HG02763 (cell line): ENCODE measurements at regions not wholly inside any gene's neighbourhood (a gene's known extent, or its start where the extent isn't known, plus 50 kb on each side); places are given as distances from the start of the nearest gene placed in this dataset.
"Not testable (repeated sequence)": the region's sequence is repeated elsewhere in the genome, so short reads cannot be mapped to it uniquely, and the experiment has no call there.

Experiments
- ATAC-seq: cut with Tn5 transposase; IDR thresholded peaks from one replicate; pipeline ENCODE4 v1.9.1; 2021; ENCODE audit warnings: mild to moderate bottlenecking, moderate library complexity; ENCODE audit not compliant: unreplicated experiment

DNA sequence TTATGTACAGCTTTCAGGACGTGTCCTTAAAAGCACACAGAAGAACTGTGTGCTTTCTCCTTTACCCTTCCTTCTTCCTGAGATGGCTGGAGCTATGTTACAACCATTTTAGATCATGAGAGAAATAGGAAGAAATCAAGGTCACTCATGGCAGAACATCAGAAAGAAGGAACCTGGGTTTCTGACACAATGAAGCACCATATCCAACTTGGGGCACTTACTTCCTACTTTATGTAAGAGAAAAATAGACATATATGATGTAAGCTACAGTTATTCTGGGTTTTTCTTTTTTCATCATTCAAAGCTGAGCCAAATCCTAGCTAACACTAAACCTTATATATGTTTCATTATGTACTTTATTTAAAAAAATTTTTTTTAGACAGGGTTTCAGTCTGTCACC is 79.5 kb downstream of the FAM161A start:
- no peak for ATAC-seq

DNA sequence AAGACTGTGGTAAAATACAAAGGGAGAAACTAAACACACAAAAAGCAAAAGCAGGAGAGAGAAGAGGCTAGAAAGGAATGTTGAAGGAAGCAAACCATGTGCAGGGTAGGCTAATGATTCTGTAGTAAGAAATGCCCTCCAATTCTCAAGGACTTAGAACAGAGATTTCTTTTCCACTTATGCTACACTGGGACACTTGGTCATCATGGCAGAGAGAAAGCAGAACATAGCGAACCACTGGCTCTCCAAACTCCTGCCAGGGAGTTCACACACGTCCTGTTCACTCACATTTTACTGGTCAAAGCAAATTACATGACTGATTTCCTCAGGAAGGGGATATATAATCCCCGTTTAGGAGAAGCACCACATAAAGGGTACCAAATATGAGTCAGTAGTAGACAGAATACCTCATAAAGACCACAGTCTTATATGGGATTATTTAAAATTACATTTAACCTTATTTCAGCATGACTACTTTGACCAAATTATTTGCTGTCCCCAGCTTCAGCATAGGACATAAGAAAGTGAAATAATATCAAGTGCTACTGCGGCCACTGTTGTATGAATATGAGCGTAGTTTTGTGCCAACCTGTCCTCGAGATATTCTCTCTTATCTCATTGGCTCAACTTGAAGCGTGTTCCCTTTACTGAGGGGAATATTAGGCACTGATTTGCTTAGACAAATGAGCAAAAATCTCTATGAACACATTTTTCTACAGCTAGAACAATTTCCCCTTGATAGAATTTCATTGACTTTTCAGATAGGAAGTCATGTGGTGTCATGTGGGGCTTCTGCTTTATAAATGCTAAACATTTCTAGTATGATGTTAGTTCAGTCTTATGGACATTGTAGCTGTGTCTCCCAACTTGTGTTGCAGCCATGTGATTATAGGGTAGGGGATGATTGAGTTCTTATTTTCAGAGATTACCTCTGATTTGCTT is 81.7 kb downstream of the FAM161A start:
- ATAC-seq = no peak

DNA sequence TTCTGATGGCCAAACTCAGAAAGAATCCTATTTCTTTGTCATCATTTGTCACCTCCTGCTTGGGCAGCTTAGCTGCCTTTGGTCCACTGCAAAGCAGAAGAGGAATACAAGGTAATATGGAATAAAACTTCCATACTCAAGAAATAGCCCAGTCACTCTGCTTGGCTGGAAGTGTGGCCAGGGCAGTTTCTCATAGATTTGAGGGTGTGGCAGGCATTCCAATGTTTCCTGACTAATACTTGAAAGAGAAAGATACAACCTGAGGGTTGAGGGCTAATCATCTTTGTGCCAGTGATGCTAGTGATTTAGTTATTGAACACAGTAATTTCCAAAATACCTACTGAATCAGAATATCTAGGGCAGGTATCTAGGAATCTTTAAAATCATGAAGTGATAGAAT is 83.1 kb downstream of the FAM161A start:
- ATAC-seq = no peak

DNA sequence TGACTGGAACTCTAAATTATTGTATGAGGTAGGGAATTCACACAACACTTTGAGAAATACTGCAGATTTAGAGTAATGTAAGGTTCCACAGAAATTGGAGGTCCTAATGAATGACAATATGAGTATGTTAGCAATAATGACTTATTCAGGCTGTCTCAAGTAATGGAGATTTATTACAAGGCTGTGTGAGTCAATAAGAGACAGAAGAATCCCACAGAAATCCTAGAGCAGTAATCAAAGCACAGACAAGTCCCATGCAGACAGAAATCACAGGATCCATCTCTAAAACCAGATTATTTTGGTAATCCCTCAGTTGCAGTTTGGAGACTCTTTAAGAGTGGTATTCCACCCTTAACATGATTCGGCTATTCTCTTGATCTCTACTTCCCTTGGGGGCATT is 83.6 kb downstream of the FAM161A start:
- no peak for ATAC-seq

DNA sequence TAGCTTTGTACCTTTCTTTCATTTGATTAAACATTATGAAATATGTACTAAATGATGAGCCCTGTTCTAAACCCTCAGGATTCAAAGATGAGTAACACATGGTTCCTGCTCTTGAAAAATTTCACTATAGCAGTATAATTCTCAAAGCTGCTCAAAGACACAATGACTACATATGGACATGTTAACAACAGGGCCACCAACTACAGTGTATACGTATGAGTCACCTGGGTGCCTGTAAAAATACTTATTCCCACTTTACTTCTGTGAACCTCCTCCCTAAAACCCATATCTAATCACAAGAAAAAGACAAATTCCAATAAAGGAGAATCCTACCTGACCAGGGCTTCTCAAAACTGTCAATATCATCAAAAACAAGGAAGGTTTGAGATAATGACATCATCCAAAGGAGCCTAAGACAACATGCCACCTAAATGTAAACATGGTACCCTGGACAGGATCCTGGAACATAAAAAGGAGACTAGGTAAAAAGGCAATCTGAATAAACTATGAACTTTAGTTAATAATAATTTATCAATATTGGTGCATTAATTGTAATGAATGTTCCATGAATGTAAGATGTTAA is 84.7 kb downstream of the FAM161A start:
- no peak for ATAC-seq

DNA sequence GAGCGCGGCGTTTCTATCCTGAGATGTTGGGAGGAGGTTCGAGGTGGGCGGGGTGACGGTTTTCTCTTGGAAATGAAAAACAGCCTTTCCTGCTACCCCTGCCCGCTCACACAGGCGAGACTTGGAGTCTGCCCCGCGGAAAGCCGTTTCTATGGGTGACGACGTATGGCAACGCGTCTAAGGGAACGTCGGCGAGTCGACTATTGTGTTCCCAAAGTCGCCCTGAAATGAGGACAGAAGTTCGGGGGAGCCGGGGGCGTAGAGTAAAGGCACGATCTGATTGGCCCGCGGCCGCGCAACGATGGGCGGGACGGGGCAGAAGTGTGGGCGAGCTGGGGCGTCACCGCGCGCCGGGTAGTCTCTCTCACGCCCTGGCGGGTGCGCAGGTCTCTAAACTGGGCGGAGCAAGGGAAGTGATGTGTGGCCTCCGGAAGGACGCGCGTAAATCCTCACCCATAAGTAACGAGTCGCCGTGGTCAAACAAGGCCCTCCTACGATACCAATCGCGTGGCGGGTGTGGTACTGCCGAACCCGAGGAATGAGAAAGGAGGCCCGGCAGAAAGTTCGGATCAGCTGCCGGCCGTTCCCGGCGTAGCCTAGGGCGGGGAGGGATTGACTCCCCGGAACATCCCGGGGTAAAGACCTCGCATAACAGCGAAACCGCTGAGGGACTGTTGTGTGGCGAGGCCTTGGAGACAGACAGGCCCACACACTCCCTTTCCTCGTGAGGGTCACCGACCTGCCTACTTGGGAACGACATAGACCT is 89.6 kb downstream of the FAM161A start:
- peak; percentile 97 for ATAC-seq

DNA sequence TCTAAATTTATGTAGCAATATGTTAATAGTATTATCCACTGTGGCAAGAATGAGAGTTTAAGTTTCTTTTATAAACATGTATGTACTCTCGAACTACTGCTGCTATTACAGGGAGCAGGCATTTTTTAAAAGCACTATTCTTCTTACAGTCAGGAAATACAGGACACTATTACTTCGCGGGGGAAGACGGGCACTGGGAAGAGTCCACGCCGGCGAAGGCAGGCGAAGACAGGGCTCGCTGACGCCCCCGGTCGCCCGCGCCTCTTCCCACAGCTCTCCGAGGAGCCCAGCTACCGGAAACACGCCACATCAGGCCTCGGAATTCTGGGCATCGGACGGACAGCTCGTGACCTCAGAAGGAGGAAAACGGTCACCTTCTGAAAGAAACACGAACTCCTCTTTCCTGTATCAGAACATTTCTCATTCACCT is 90.2 kb downstream of the FAM161A start:
- ATAC-seq = peak; percentile 22

DNA sequence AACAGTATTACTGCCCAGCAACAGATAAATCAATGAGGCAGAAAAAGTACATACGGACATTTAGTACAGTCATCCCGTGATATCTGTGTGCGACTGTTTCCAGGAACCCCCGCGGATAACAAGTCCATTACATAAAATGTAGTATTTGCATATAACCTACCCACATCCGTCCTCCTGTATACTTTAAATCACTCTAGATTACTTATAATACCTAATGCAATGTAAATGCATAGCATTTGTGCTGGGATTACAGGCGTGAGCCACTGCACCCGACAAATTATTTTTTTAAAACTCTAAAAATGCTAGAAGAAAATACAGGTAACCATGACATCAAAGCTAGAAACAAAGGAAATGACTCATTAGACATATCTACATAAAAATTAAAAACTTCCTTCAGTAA is 91.6 kb downstream of the FAM161A start:
- ATAC-seq = no peak

DNA sequence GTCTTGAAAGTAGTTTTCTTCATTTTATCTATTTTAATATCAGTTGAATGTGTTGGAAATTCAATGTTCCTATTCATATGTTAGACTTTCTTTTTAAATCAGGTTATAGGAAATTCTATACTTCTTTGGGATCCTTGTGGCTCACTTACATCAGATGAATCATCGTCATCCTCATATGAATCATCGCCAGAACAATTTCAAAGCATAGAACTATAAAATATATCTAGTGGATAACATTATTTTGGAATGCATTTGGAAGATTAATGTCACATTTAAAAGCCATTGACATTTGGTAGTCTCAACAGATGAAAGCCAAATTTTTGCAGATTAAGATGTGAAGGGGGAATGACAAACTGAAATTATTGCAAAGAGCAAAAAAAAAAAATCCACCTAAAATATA is 94.1 kb downstream of the FAM161A start:
- no peak for ATAC-seq

DNA sequence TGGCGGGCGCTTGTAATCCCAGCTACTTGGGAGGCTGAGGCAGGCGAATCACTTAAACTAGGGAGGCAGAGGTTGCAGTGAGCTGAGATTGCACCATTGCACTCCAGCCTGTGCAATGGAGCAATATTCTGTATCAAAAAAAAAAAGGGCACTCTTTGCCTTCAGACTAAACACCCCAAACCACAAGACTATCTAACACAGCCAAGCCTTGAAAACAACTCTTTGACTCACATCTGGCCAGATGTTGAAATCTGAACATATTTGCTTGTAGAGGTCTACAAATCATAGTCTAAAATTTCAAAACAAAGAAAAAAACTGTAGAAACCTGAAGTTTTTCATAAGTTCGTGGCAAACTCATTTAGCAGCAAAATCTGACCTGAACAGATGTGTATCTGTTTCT is 94.9 kb downstream of the FAM161A start:
- no peak for ATAC-seq

DNA sequence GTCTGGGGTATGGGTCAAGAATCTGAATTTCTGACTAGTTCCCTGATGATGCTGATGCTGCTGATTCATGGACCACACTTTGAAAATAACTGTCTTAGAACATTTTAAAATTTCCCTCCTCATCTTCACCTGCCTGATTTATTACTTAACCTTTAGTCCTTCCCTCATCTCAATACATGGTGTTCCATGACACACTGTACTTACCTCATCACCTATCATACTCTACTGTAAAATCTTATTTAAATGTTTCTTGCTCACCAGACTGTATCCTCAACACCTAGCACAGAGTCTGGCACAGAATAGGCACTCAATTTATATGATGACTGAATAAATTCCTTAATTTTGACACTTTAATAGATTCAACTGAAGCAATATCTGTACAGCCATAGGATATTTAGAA is 95.7 kb downstream of the FAM161A start:
- no peak for ATAC-seq

DNA sequence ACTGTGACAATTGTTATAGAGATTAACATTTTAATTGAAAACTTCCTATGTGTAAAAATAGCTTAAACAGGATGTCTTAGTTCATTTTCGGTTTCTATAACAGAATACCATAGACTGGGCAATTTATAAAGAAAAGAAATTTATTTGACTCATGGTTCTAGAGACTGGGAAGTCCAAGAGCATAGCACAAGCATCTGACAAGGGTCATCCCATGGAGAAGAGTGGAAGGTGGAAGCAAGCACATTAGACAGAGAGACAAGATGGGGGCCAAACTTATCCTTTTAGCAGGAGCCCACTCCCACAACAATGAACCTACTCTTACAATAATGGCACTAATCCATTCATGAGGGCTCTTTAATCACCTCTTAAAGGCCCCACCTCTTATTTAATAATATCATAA is 100.3 kb downstream of the FAM161A start:
- no peak for ATAC-seq

DNA sequence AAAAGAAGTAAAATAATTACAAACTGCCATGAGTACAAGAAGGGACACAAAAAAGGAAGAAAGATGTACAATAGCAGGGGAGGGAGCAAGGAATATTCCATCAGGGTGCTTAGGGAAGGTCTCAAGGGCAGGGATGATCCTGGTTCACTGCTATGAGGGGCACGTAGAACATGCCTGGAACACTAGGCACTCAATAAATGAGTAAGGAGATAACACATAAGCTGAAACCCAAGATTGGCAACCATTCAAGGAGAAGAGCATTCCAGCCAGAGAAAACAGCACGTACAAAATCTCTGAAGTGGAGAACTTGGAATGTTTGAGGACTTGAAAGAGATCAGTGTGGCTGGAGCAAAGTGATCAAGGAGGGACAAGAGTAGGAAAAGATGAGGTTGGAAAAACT is 103.2 kb downstream of the FAM161A start:
- no peak for ATAC-seq

DNA sequence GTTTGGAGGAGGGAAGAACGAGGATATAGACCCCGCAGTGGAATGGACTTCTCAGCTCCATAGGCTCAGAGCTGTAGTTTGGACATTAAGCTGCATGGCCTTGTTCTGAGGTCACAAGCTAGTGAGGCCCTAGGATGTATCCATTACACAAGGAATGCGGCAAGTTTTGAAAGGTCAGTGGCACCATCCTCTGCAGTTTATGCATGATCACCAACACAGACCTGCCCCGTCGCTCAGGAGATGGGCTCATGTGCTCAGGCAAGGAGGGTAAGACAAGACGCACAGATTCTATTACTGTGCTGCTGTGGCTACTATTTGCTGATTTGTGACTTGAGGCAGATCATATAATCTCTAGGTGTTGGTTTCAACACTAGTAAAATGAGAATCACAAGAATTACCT is 110.9 kb downstream of the FAM161A start:
- no peak for ATAC-seq

DNA sequence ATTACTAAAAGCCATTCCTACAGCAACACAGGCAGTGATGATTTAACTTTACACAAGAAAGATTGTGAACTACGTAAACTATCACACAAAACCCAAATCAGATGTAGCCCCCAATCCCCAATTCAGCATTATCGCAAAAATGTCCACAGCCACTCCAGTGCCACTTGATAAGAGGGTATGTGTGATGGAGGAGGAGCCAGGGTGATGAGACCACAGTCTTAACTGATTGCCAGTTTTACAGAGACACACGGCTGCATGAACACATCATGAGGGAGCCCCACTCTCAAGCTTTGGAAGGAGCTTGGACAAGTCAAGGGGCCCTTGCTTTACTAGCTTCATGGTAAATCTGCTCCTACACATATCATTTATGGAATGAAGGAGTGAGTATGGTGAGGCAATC is 116.0 kb downstream of the FAM161A start:
- no peak for ATAC-seq

DNA sequence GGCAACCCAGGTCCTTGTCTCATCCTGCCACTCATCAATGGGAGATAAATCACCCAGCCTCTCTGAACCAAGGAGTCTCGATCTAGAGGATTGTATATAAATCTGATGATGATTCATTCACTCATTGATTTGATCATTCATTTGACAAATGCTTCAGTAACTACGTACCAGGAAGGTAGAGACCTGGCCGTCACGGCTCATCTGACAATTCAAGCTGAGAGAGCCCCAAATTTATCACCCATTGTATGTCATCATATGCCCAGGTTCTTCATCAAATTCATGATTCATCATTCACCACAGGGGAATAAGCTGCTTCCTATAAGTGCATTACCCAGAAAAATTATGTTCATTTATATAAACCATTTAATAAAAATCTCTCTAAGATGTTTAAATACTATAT is 116.9 kb downstream of the FAM161A start:
- no peak for ATAC-seq

DNA sequence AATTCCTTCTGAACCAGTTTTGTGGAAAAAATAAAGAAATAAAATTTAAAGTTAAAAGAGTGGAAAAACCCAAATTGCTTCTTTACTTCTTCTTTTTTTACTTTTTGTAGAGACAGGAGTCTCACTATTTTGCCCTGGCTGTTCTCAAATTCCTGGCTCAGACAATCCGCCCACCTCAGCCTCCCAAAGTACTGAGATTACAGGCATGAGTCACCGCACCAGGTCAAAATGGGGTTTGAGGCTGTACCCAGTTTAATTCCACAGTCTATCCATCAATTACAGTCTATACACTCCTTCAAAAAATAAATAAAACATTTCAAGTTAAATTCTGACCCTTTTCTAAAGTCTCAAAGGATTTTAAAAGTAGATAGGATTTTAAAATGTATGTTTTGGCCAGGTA is 120.3 kb downstream of the FAM161A start:
- no peak for ATAC-seq

DNA sequence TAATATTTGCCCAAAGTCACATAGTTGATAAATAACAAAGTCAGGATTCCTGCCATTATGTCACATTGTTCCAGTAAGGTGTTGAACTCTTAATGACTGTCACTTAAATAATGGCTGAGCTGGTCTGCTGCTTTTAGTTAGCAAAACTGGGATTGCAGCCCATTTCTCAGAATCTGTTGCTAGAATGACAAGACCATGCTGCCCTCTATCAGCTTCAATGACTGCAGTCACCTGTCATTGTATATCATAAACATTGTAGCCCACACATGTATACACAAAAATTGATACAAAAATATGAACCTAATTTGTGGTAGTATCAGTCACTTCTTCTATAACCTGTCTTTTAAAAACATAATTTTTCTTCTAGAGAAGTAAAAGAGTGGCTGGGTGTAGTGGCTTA is 121.1 kb downstream of the FAM161A start:
- no peak for ATAC-seq

DNA sequence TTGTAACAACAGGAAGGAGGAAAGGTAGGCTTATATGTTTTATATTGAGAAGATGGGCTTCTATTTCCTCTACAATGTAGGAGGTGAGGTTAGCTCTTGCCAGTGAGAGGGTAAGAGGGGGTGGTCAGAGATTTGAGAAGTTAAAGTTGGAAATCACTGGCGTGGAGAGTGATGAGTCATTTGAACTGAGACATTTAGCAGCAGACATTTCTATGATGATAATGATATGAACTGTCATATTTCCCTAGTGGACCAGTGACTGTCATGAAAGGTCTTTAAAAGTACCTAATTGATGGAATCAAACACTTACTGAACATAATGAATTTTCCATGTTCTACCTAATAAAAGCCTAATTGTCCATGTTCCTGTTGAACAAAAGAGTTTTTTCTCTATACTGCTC is 126.1 kb downstream of the FAM161A start:
- no peak for ATAC-seq

DNA sequence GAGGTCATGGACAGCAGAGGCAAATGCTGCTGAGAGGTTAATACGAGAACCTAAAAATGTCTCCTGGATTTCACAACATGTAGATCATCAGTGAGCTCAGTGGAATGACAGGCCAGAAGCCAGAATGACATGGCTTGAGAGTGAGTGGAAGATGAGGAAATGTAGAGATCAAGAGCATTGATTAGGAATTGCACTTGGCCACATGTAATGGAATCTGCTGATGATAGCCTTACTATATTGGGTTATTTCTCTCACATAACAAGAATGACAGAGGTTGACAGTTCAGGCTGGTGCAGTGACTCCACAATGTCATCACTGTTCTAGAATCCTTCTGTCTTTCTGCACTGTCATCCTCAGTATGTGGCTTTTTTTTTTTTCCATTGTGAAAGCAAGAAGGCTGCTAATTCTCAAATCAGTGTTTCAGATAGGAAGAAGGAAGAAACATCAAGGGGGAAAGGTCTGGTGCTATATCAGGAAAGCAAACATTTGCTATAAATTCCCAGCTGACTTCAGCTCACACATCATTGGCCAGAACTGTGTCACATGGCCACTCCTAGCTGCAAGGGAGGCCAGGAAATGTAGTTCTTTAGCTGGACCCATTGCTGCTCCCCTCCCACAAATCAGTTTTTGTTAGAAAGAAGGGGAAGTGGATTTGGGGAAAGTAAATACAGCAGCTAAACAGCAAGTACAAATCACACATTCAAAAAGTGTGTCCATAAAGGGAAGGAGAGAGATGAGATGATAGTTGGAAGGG is 127.2 kb downstream of the FAM161A start:
- no peak for ATAC-seq

DNA sequence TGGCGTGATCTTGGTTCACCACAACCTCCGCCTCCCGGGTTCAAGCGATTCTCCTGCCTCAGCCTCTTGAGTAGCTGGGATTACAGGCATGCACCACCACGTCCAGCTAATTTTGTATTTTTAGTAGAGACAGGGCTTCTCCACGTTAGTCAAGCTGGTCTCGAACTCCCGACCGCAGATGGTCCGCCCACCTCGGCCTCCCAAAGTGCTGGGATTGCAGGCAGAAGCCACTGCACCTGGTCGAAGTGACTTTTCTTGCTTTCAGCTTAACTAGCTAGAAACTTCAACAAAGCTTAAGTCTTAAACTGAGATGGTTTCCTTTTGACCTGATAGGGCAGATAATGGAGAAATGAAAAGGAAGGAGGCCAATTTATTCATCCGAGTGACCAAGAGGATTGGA is 130.5 kb downstream of the FAM161A start:
- ATAC-seq = not testable (repeated sequence)
